ENCODE measurements at regions not wholly inside any gene's neighbourhood (a gene's known extent, or its start where the extent isn't known, plus 50 kb on each side); places are given as distances from the start of the nearest gene placed in this dataset.

DNA sequence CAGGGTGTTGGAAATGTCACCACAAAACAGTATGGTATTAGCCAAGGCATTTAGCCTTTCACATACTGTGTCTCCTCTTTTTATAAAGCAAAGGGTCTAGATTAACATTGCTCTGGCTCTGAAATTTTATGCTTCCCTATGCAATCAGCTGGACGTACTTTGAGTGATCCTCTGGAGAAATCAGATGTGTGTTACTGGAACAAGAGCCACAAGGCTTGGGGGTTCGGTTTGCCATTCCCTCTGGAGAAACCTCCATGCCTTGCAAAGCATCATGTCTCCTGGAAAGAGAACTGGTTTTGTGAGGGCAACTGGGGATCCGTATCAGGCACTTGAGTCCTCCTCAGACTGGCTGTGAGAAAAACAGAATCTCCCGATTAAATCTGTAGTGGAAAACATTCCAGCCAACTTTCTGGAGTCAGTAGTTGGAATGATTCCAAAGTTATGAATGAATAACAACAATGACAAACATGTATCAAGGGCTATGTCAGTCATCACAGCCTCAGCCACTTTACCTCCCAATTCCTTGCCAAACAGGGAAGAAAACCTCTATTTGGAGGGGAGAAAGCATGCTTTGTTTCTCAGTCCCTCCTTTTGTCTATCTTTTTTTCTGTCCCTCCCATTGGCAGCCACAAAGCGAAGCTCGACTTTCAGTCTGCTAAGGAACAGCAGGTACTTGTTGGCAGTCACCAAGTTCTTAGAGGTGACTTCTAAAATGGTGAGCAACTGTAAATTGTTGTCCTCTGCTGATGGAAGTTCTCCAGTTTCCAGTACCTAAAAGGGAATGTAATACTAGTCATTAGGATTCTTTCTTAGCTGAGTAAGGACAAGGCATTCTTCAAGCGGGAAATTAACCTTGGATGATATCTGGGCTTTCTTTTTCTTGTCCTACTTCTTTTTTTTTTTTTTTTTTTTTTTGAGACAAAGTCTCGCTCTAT is 864.8 kb upstream of the AUTS2 start:
- Histone ChIP-seq H3K4me3 (ENCODE audit: low read length) (no peak overlapping the region), H3K4me2 (ENCODE audit: low read length) (no peak overlapping the region), H3K9ac (ENCODE audit: low read depth, low read length) (no peak overlapping the region), H3K4me1 (ENCODE audit: control insufficient read depth, insufficient read depth, low read length) (peaks cover 7% of the 10 kb centered on the region), H3K36me3 (ENCODE audit: insufficient read depth, low read length) (no peaks in the 10 kb centered on the region), H3K9me3 (replicated peaks; ENCODE audit: low read length) (no peaks in the 10 kb centered on the region), H3K27me3 (ENCODE audit: control insufficient read depth, insufficient read depth, low read length) (peaks cover 2% of the 10 kb centered on the region)

DNA sequence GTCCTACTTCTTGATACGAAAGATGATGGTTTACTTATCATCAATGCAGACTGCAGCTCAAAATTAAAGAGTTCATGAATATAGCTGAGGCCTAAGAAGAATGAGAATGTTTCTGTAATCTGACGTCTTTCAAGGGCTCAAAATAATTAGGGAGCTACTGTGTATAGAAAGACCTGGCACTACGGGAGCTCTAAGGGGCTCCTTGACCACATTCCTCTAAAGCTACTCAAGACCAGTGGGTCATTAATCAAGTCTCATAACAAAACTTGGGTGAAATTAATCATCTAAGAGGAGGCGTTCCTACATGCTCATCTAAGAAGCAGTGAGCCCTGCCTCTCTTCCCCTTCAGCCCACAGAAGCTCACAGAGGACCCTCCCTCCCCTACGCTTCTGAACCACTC is 863.8 kb upstream of the AUTS2 start:
- Histone ChIP-seq H3K9me3 (replicated peaks; ENCODE audit: low read length) (no peaks in the 10 kb centered on the region), H3K4me1 (ENCODE audit: control insufficient read depth, insufficient read depth, low read length) (peaks cover 7% of the 10 kb centered on the region), H3K27me3 (ENCODE audit: control insufficient read depth, insufficient read depth, low read length) (peaks cover 2% of the 10 kb centered on the region), H3K9ac (ENCODE audit: low read depth, low read length) (no peak overlapping the region), H3K4me2 (ENCODE audit: low read length) (no peak overlapping the region), H3K36me3 (ENCODE audit: insufficient read depth, low read length) (no peaks in the 10 kb centered on the region), H3K4me3 (ENCODE audit: low read length) (no peak overlapping the region)

DNA sequence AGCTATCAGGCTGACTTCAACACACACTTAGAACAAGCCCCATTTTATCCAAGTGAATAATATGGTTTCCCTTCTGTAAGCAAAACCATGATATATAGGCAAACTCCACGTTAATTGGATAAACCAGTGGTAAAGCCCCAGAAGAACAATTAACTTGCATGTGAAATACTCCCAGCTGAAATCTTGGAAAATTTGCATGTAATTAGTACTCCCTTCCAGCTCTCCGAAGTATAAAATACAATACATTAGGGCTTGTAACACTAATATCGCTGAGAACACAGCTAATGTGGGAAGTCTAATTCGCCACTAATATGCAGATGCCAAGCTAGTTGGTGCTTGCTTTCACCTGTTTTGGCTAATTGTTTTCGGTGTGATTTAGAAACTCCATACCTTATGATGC is 859.0 kb upstream of the AUTS2 start:
- no peaks in the 10 kb centered on the region for H3K9me3 ChIP-seq (replicated peaks; ENCODE audit: low read length)
- H3K4me3 ChIP-seq (ENCODE audit: low read length) = no peak overlapping the region
- H3K4me2 ChIP-seq (ENCODE audit: low read length) = no peak overlapping the region
- H3K36me3 ChIP-seq (ENCODE audit: insufficient read depth, low read length) = no peaks in the 10 kb centered on the region
- H3K4me1 ChIP-seq (ENCODE audit: control insufficient read depth, insufficient read depth, low read length) = no peaks in the 10 kb centered on the region
- no peak overlapping the region for H3K9ac ChIP-seq (ENCODE audit: low read depth, low read length)
- no peaks in the 10 kb centered on the region for H3K27me3 ChIP-seq (ENCODE audit: control insufficient read depth, insufficient read depth, low read length)

DNA sequence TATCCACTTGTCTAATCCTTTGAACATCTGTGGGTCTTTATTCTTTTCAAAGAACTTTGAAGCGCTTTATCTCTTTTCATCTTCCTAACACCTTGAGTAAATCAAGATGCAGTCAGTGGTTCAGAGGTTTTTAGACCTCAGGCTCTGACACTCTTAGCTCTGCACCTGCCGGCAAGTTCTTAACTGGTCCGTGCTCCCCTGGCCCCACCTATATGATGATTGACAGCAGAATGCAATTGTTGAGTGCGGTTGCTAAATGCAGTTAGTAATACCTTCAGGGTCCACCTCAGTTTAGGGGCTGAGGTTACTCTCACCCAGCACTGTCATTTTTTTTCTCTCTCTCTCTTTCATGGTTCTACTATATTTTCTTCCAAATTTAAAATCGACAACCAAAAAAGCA is 854.2 kb upstream of the AUTS2 start:
- H3K4me3 ChIP-seq (ENCODE audit: low read length) = no peak overlapping the region
- H3K27me3 ChIP-seq (ENCODE audit: control insufficient read depth, insufficient read depth, low read length) = no peaks in the 10 kb centered on the region
- no peaks in the 10 kb centered on the region for H3K9me3 ChIP-seq (replicated peaks; ENCODE audit: low read length)
- H3K9ac ChIP-seq (ENCODE audit: low read depth, low read length) = no peak overlapping the region
- no peaks in the 10 kb centered on the region for H3K36me3 ChIP-seq (ENCODE audit: insufficient read depth, low read length)
- H3K4me2 ChIP-seq (ENCODE audit: low read length) = no peak overlapping the region
- no peaks in the 10 kb centered on the region for H3K4me1 ChIP-seq (ENCODE audit: control insufficient read depth, insufficient read depth, low read length)

DNA sequence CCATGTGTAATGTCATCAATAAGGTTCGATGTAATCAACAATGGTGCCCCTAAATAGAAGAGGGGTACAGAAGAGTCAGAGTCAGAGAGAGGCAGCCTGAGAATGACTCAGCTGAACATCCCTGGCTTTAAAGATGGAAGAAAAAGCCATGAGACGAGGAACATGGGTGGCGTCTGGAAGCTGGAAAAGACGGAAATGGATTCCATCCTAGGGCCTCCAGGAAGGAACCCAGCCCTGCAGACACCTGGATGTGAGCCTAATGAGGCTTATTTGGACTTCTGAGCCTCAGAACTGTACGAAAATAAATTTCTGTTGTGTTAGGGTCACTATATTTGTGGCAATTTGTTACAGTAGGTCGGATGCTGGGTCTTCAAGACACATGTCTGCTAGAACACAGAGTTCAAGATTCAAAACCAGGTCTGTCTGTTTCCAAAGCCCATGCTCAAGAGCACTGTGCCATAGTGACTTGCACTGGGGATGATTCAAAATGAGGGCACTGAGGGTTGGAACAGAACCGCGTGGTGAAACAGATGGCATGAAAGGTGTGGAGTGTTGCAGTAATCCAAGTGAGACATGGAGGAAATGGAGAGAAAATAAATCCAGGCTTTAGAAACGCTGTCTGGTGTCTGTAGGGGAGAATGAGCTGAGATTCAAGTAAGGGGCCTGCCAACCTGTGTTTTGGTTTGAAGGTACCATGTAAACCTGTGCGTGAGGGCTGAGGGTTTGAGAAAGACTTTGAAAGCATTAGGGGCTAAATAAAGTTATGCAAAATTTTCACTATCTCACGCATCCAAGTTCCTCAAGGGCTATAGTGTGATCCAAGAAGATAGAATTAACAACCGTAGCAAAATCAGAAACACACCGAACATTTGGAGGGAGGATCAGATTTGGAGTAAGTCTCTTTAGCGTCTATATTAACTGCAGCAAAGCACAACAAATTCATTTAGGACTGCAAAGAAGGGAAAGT is 849.1 kb upstream of the AUTS2 start:
- Histone ChIP-seq H3K4me2 (ENCODE audit: low read length) (no peak overlapping the region), H3K27me3 (ENCODE audit: control insufficient read depth, insufficient read depth, low read length) (no peaks in the 10 kb centered on the region), H3K4me1 (ENCODE audit: control insufficient read depth, insufficient read depth, low read length) (no peaks in the 10 kb centered on the region), H3K9me3 (replicated peaks; ENCODE audit: low read length) (no peaks in the 10 kb centered on the region), H3K9ac (ENCODE audit: low read depth, low read length) (no peak overlapping the region), H3K36me3 (ENCODE audit: insufficient read depth, low read length) (no peaks in the 10 kb centered on the region), H3K4me3 (ENCODE audit: low read length) (no peak overlapping the region)

DNA sequence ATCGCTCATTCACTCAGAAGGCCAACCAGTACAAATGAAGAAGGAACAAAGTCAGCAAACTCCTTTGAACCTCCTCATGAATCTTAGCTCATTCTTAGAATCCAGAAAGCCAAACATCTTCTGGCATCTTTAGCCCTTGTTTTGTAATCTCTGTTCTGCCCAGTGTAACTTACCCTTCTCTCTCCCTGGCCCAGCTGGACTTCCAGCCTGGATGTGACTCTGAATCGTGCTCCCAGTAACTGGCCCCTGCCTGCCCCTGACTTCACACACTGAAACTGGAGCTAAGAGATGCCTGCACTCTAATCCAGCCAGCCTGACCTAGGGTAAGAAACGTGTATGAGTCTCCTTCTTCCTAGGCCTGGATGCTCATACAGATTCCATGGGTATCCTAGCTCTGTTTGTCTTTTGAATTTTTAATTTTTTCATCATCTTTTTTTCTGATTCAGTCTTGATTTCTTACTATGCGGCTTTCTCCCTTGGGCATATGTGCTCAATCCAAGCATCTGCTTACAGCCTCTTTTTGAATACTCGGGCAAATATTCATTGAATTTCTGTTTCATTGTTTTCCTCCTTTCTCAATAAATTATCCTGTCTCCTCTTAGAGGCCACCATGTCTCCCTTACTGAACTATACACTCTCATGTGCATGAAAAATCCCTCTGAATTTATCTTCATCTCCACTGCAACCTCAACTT is 845.6 kb upstream of the AUTS2 start:
- no peaks in the 10 kb centered on the region for H3K36me3 ChIP-seq (ENCODE audit: insufficient read depth, low read length)
- no peak overlapping the region for H3K9ac ChIP-seq (ENCODE audit: low read depth, low read length)
- no peak overlapping the region for H3K4me2 ChIP-seq (ENCODE audit: low read length)
- H3K4me1 ChIP-seq (ENCODE audit: control insufficient read depth, insufficient read depth, low read length) = no peaks in the 10 kb centered on the region
- H3K27me3 ChIP-seq (ENCODE audit: control insufficient read depth, insufficient read depth, low read length) = no peaks in the 10 kb centered on the region
- H3K4me3 ChIP-seq (ENCODE audit: low read length) = no peak overlapping the region
- H3K9me3 ChIP-seq (replicated peaks; ENCODE audit: low read length) = no peaks in the 10 kb centered on the region

DNA sequence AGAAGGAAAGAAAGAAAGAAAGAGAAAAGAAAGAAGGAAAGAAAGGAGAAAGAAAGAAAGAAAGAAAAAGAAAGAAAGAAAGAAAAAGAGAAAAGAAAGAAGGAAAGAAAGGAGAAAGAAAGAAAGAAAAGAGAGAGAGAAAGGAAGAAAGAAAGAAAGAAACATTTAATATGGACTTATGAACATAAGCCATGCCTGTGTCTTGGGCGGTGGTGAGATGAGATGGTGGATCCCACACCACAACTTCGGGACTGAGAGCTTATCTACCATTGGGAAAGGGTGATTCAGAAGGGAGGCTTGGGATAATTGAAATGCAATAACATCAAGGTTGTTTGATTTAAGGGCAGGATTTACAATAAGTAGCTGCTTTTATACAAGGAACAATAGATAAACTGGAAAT is 843.9 kb upstream of the AUTS2 start:
- no peaks in the 10 kb centered on the region for H3K36me3 ChIP-seq (ENCODE audit: insufficient read depth, low read length)
- H3K27me3 ChIP-seq (ENCODE audit: control insufficient read depth, insufficient read depth, low read length) = no peaks in the 10 kb centered on the region
- no peaks in the 10 kb centered on the region for H3K9me3 ChIP-seq (replicated peaks; ENCODE audit: low read length)
- no peak overlapping the region for H3K4me2 ChIP-seq (ENCODE audit: low read length)
- no peak overlapping the region for H3K4me3 ChIP-seq (ENCODE audit: low read length)
- no peaks in the 10 kb centered on the region for H3K4me1 ChIP-seq (ENCODE audit: control insufficient read depth, insufficient read depth, low read length)
- no peak overlapping the region for H3K9ac ChIP-seq (ENCODE audit: low read depth, low read length)

DNA sequence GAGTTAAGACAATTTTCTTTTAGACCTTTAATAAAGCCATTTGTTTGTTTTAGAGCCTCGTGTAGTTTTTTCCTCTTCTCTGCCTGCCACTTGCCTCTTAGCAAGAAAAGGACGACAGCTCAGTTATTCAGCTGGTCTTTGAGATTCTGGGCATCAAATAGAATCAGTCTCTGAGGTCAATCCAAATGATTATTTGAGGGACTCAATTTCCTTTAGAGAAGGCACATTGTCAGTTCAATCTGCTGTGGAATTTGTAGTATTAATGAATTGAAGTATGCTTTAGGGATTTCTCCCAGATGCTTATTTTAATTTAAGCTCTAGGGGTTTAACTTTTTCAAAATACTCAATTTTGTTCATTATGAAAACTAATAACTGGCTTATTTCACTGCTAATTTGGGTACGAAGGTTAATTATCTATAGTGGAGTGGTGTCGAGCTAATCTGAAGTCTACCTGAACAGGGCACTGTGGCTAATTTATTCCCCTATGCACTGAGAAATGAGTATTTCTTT is 841.2 kb upstream of the AUTS2 start:
- H3K27me3 ChIP-seq (ENCODE audit: control insufficient read depth, insufficient read depth, low read length) = no peaks in the 10 kb centered on the region
- H3K4me2 ChIP-seq (ENCODE audit: low read length) = no peak overlapping the region
- H3K9ac ChIP-seq (ENCODE audit: low read depth, low read length) = no peak overlapping the region
- no peaks in the 10 kb centered on the region for H3K4me1 ChIP-seq (ENCODE audit: control insufficient read depth, insufficient read depth, low read length)
- H3K4me3 ChIP-seq (ENCODE audit: low read length) = no peak overlapping the region
- no peaks in the 10 kb centered on the region for H3K36me3 ChIP-seq (ENCODE audit: insufficient read depth, low read length)
- H3K9me3 ChIP-seq (replicated peaks; ENCODE audit: low read length) = no peaks in the 10 kb centered on the region

DNA sequence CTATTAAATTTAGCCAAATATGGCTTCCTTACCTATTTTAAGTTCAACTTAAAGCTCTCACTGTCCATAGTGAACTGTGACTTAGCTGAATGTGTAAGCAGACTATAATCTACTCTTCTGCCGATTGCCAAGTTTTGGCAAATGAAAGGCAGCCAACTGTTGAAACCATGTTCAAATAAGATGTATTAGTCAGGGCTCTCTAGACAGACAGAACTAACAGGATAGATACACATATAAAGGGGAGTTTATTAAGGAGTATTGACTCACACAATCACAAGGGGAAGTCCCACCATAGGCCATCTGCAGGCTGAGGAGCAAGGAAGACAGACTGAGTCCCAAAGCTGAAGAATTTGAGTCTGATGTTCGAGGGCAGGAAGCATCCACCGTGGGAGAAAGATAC is 837.7 kb upstream of the AUTS2 start:
- no peaks in the 10 kb centered on the region for H3K36me3 ChIP-seq (ENCODE audit: insufficient read depth, low read length)
- H3K4me1 ChIP-seq (ENCODE audit: control insufficient read depth, insufficient read depth, low read length) = no peaks in the 10 kb centered on the region
- no peak overlapping the region for H3K4me2 ChIP-seq (ENCODE audit: low read length)
- H3K27me3 ChIP-seq (ENCODE audit: control insufficient read depth, insufficient read depth, low read length) = no peaks in the 10 kb centered on the region
- no peaks in the 10 kb centered on the region for H3K9me3 ChIP-seq (replicated peaks; ENCODE audit: low read length)
- no peak overlapping the region for H3K9ac ChIP-seq (ENCODE audit: low read depth, low read length)
- no peak overlapping the region for H3K4me3 ChIP-seq (ENCODE audit: low read length)

DNA sequence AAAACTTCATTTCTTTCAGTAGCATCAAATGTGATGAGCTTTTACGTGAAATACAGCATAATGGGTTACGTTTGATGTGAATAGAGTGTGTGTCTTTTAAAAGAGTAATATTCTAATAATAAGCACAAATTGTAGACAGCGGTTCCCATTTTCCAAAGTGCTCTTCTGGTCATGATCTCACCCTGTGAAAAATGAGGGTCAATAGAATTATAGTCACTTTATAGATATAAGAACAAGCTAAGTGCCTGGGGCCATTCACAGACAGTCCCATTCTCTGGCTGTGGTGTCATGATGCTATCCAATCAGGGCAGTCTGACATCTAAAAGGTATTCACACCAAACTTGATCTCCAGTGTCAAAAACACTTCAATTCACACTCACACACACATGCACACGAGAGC is 830.8 kb upstream of the AUTS2 start:
- Histone ChIP-seq H3K36me3 (ENCODE audit: insufficient read depth, low read length) (no peaks in the 10 kb centered on the region), H3K4me3 (ENCODE audit: low read length) (no peak overlapping the region), H3K27me3 (ENCODE audit: control insufficient read depth, insufficient read depth, low read length) (no peaks in the 10 kb centered on the region), H3K9me3 (replicated peaks; ENCODE audit: low read length) (no peaks in the 10 kb centered on the region), H3K4me1 (ENCODE audit: control insufficient read depth, insufficient read depth, low read length) (no peaks in the 10 kb centered on the region), H3K4me2 (ENCODE audit: low read length) (no peak overlapping the region), H3K9ac (ENCODE audit: low read depth, low read length) (no peak overlapping the region)

DNA sequence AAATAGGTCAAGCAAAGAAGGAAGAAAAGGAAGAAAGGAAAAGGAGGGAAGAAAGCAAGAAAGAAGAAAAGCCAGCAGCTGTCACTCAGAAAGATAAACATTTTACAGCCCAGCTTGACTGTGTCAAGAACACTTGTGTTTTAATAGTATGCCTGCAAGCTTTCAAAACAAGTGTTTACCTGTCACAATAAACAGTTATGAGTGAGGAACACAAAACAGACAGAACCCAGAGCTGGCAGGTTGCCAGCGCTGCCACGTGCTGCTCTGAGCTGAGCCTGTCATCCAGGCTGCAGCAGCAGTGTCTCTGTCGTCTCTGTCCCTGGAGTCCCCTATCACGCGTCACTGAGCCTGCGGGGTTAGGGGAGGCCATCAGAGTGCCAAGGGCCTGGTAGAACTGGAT is 827.6 kb upstream of the AUTS2 start:
- Histone ChIP-seq H3K4me2 (ENCODE audit: low read length) (no peak overlapping the region), H3K4me1 (ENCODE audit: control insufficient read depth, insufficient read depth, low read length) (no peaks in the 10 kb centered on the region), H3K4me3 (ENCODE audit: low read length) (no peak overlapping the region), H3K9me3 (replicated peaks; ENCODE audit: low read length) (no peaks in the 10 kb centered on the region), H3K27me3 (ENCODE audit: control insufficient read depth, insufficient read depth, low read length) (no peaks in the 10 kb centered on the region), H3K9ac (ENCODE audit: low read depth, low read length) (no peak overlapping the region), H3K36me3 (ENCODE audit: insufficient read depth, low read length) (no peaks in the 10 kb centered on the region)

Measured in skeletal muscle satellite cell (primary cell).